SU-DHL-6 (cell line): ENCODE measurements at regions not wholly inside any gene's neighbourhood (a gene's known extent, or its start where the extent isn't known, plus 50 kb on each side); places are given as distances from the start of the nearest gene placed in this dataset.
A peak's percentile ranks its signal among the peaks of the same experiment; 100 is the strongest.

Source experiments
- H2AFZ ChIP-seq: fragments of 200-600 bp; sonication (generic); 2 replicates; pipeline ENCODE4 v1.6.1; 2014; ENCODE audit warnings: low read depth, mild to moderate bottlenecking, moderate library complexity, mixed read lengths, antibody characterized with exemption, low read length; ENCODE audit not compliant: severe bottlenecking
- H3F3A ChIP-seq: fragments of 200-600 bp; shearing (Covaris generic); 2 replicates; pipeline ENCODE4 v1.6.0; 2016; ENCODE audit warnings: antibody characterized with exemption, mild to moderate bottlenecking; ENCODE audit not compliant: insufficient read depth
- H3K27ac ChIP-seq: fragments of 200-600 bp; sonication (generic); 2 replicates; pipeline ENCODE4 v1.5.1; 2016; ENCODE audit warnings: low read depth, mild to moderate bottlenecking, low read length, moderate library complexity, mixed read lengths
- H3K27me3 ChIP-seq: fragments of 200-600 bp; sonication (generic), shearing (Covaris generic); 2 replicates; pipeline ENCODE4 v1.6.0; 2014; ENCODE audit warnings: mild to moderate bottlenecking, low read length
- H3K36me3 ChIP-seq: fragments of 200-600 bp; sonication (generic); 2 replicates; pipeline ENCODE4 v1.6.1; 2014; ENCODE audit warnings: mild to moderate bottlenecking, low read length, mixed read lengths
- H3K4me2 ChIP-seq: fragments of 300-600, 200-600 bp; shearing (Covaris generic), sonication (generic); 2 replicates; pipeline ENCODE4 v1.6.0; 2014; ENCODE audit warnings: low read length, low read depth, mild to moderate bottlenecking; ENCODE audit not compliant: poor library complexity, severe bottlenecking
- H3K4me3 ChIP-seq: fragments of 200-600 bp; sonication (generic); 2 replicates; pipeline ENCODE4 v1.5.1; 2014; ENCODE audit warnings: antibody characterized with exemption, low read length, mild to moderate bottlenecking, mixed read lengths; ENCODE audit not compliant: insufficient read depth, poor library complexity, severe bottlenecking
- H3K79me2 ChIP-seq: fragments of 200-600 bp; sonication (generic); 2 replicates; pipeline ENCODE4 v1.6.1; 2014; ENCODE audit warnings: mild to moderate bottlenecking, low read length, moderate library complexity; ENCODE audit not compliant: insufficient read depth
- H3K9ac ChIP-seq: fragments of 200-600 bp; sonication (generic); 2 replicates; pipeline ENCODE4 v1.7.0; 2014; ENCODE audit warnings: mild to moderate bottlenecking, low read length
- H3K9me2 ChIP-seq: fragments of 200-600 bp; sonication (generic); replicated peaks from 2 replicates; pipeline ENCODE4 v1.6.1; 2014; ENCODE audit warnings: low read length; ENCODE audit not compliant: insufficient read depth
- H3K9me3 ChIP-seq: fragments of 200-600 bp; sonication (generic); 2 replicates; pipeline ENCODE4 v1.6.1; 2014; ENCODE audit warnings: low read length, mixed read lengths; ENCODE audit not compliant: insufficient read depth
- H4K20me1 ChIP-seq: fragments of 200-600 bp; sonication (generic); 2 replicates; pipeline ENCODE4 v1.6.1; 2014; ENCODE audit warnings: low read depth, mild to moderate bottlenecking, antibody characterized with exemption, low read length, moderate library complexity, mixed read lengths
- CTCF ChIP-seq: fragments of 200-600 bp; sonication (generic); IDR thresholded peaks from one replicate; pipeline ENCODE4 v1.5.1; 2017; ENCODE audit warnings: antibody characterized with exemption, mild to moderate bottlenecking, low read length, moderate library complexity; ENCODE audit not compliant: insufficient read depth, poor library complexity, severe bottlenecking
- EZH2phosphoT487 ChIP-seq: fragments of 200-600 bp; sonication (generic), shearing (Covaris generic); conservative IDR thresholded peaks from 2 replicates; pipeline ENCODE4 v1.6.1; 2018; ENCODE audit warnings: mild to moderate bottlenecking, antibody characterized with exemption, low read length, moderate library complexity, mixed read lengths

- Histone ChIP-seq H3K27me3 (no peaks in the 10 kb centered on the region), H3K9me3 (no peaks in the 10 kb centered on the region), H3K4me2 (no peak overlapping the region), H3K9me2 (no peaks in the 10 kb centered on the region), H2AFZ (no peak overlapping the region), H3K36me3 (no peaks in the 10 kb centered on the region), H3K9ac (no peak overlapping the region), H3F3A (no peaks in the 10 kb centered on the region), H3K27ac (no peak overlapping the region), H4K20me1 (no peaks in the 10 kb centered on the region), H3K79me2 (no peaks in the 10 kb centered on the region), H3K4me3 (no peak overlapping the region)
- TF ChIP-seq EZH2phosphoT487 (no peak), CTCF (no peak)
These were observed 1707.9 kb upstream of the PCDH10 start for GRCh38 chr4:131441004-131441688.

GRCh38 chr4:131447883-131448282 is 1701.2 kb upstream of the PCDH10 start:
- peak overlapping the region; percentile 74 for H2AFZ ChIP-seq
- no peaks in the 10 kb centered on the region for H3K36me3 ChIP-seq

GRCh38 chr4:131450572-131451209 is 1698.4 kb upstream of the PCDH10 start:
- Histone ChIP-seq H3F3A (no peaks in the 10 kb centered on the region), H4K20me1 (no peaks in the 10 kb centered on the region), H3K4me2 (no peak overlapping the region), H3K4me3 (no peak overlapping the region), H3K9ac (no peak overlapping the region), H3K27ac (no peak overlapping the region), H3K9me3 (no peaks in the 10 kb centered on the region), H3K9me2 (no peaks in the 10 kb centered on the region), H3K36me3 (no peaks in the 10 kb centered on the region), H3K27me3 (no peaks in the 10 kb centered on the region), H3K79me2 (no peaks in the 10 kb centered on the region), H2AFZ (no peak overlapping the region)
- TF ChIP-seq EZH2phosphoT487 (no peak), CTCF (no peak)

More at GRCh38 chr4:131447883-131448282, 1701.2 kb upstream of the PCDH10 start:
- no peaks in the 10 kb centered on the region for H3K9me3 ChIP-seq
- no peaks in the 10 kb centered on the region for H3K9me2 ChIP-seq
- no peak overlapping the region for H3K27ac ChIP-seq
- no peaks in the 10 kb centered on the region for H3K79me2 ChIP-seq
- no peak overlapping the region for H3K9ac ChIP-seq
- no peak for TF ChIP-seq CTCF
- no peak for TF ChIP-seq EZH2phosphoT487
- no peak overlapping the region for H3K4me3 ChIP-seq
- no peaks in the 10 kb centered on the region for H3F3A ChIP-seq
- no peak overlapping the region for H3K4me2 ChIP-seq
- H4K20me1 ChIP-seq: no peaks in the 10 kb centered on the region
- H3K27me3 ChIP-seq: no peaks in the 10 kb centered on the region
